B cell (primary cell): ENCODE measurements at regions not wholly inside any gene's neighbourhood (a gene's known extent, or its start where the extent isn't known, plus 50 kb on each side); places are given as distances from the start of the nearest gene placed in this dataset.

Experiments
- ATAC-seq: fragments of 200-7000 bp; cut with Tn5 transposase; one replicate; pipeline ENCODE4 v1.10.0; 2021; ENCODE audit warnings: low read depth, mild to moderate bottlenecking, moderate number of reproducible peaks, moderate library complexity
- CTCF ChIA-PET: fragments of 350-600 bp; sonication (Branson Sonifier 250); formaldehyde crosslinking; loops from one replicate; lab custom pipeline; 2021; ENCODE audit warnings: antibody characterized with exemption, inconsistent platforms; lab: Charles Lee
- POLR2A ChIA-PET: fragments of 350-600 bp; sonication (Branson Sonifier 250); formaldehyde crosslinking; loops from one replicate; lab custom pipeline; 2021; ENCODE audit warnings: antibody characterized with exemption; lab: Charles Lee
- DNase-seq: peaks from one replicate; pipeline ENCODE4 v3.0.0; 2013
- H2AFZ ChIP-seq: 2 replicates; pipeline ENCODE4 v1.6.1; 2012; ENCODE audit warnings: mild to moderate bottlenecking, low read depth, low read length; ENCODE audit not compliant: insufficient read depth, poor library complexity, severe bottlenecking
- H3K27ac ChIP-seq, 2 donors: 1 replicate in 1 of 2; 2 replicates in 1 of 2; pipeline ENCODE4 v1.5.1; 2012 to 2013; ENCODE audit warnings: low read length in 2 of 2, mild to moderate bottlenecking in 2 of 2, moderate library complexity in 1 of 2
- H3K27me3 ChIP-seq, 4 experiments: fragments of 200-600 bp in 1 of 4; sonication (generic) in 1 of 4; replicated peaks in 1 of 4; 1 replicate in 2 of 4; 2 replicates in 2 of 4; pipeline versions ENCODE4 v1.6.1 to v1.7.0; 2013 to 2016; ENCODE audit warnings: low read length in 3 of 4, mild to moderate bottlenecking in 2 of 4, mixed read lengths in 1 of 4, moderate library complexity in 1 of 4; ENCODE audit not compliant: insufficient read depth in 4 of 4, control insufficient read depth in 3 of 4; ENCODE audit errors: control extremely low read depth in 1 of 4
- H3K36me3 ChIP-seq, 2 experiments: replicated peaks in 1 of 2; 1 replicate in 1 of 2; 2 replicates in 1 of 2; pipeline versions ENCODE4 v1.6.1 to v1.7.1; 2013; ENCODE audit warnings: low read length in 1 of 2; ENCODE audit not compliant: insufficient read depth in 2 of 2, control insufficient read depth in 1 of 2; ENCODE audit errors: control extremely low read depth in 1 of 2, extremely low read depth in 1 of 2
- H3K4me1 ChIP-seq, 2 donors: fragments of 200-600 bp in 1 of 2; sonication (generic) in 1 of 2; 1 replicate in 1 of 2; 2 replicates in 1 of 2; pipeline versions ENCODE4 v1.5.1 to v1.6.1; 2013 to 2017; ENCODE audit warnings: low read length in 2 of 2; ENCODE audit not compliant: control insufficient read depth in 2 of 2, insufficient read depth in 2 of 2
- H3K4me2 ChIP-seq: replicated peaks from 2 replicates; pipeline ENCODE3; 2012; ENCODE audit warnings: mild to moderate bottlenecking, low read depth, low read length; ENCODE audit not compliant: poor library complexity, severe bottlenecking
- H3K4me3 ChIP-seq, 5 experiments: fragments of 200-600 bp in 1 of 5; sonication (generic) in 1 of 5; 1 replicate in 3 of 5; 2 replicates in 2 of 5; pipeline versions ENCODE4 v1.5.1 to v1.7.0; 2011 to 2016; ENCODE audit warnings: low read length in 4 of 5, mild to moderate bottlenecking in 4 of 5, low read depth in 2 of 5, control low read depth in 1 of 5, moderate library complexity in 1 of 5; ENCODE audit not compliant: insufficient read depth in 1 of 5; ENCODE audit errors: control extremely low read depth in 1 of 5, extremely low read depth in 1 of 5
- H3K79me2 ChIP-seq: fragments of 200-600 bp; sonication (generic); one replicate; pipeline ENCODE4 v1.6.0; 2016; ENCODE audit warnings: low read length; ENCODE audit not compliant: control insufficient read depth, insufficient read depth
- H3K9ac ChIP-seq: fragments of 200-600 bp; sonication (generic); 2 replicates; pipeline ENCODE4 v1.6.1; 2017; ENCODE audit warnings: mild to moderate bottlenecking, low read length, moderate library complexity
- H3K9me3 ChIP-seq, 3 donors: one replicate each; pipeline versions ENCODE4 v1.6.1 to v1.7.1; 2013; ENCODE audit warnings: low read length in 2 of 3; ENCODE audit not compliant: control insufficient read depth in 2 of 3, insufficient read depth in 1 of 3; ENCODE audit errors: control extremely low read depth in 1 of 3
- H4K20me1 ChIP-seq: 2 replicates; pipeline ENCODE4 v1.6.0; 2012; ENCODE audit warnings: mild to moderate bottlenecking, low read length; ENCODE audit not compliant: insufficient read depth, control insufficient read depth, poor library complexity, severe bottlenecking
- H3K27ac Mint-ChIP-seq: one replicate; pipeline ENCODE4 v1.8.0; 2021; ENCODE audit warnings: mixed read lengths
- H3K27me3 Mint-ChIP-seq: one replicate; pipeline ENCODE4 v1.8.0; 2021; ENCODE audit warnings: mixed read lengths
- H3K4me1 Mint-ChIP-seq: one replicate; pipeline ENCODE4 v1.8.0; 2021; ENCODE audit warnings: mixed read lengths
- H3K4me3 Mint-ChIP-seq: one replicate; pipeline ENCODE4 v1.8.0; 2021; ENCODE audit warnings: mixed read lengths
- H3K9me3 Mint-ChIP-seq: one replicate; pipeline ENCODE4 v1.8.0; 2022; ENCODE audit warnings: mixed read lengths; ENCODE audit not compliant: insufficient read depth
- EZH2 ChIP-seq: IDR thresholded peaks from 2 replicates; pipeline ENCODE4 v1.6.1; 2012; ENCODE audit warnings: borderline replicate concordance, low read depth, mild to moderate bottlenecking, moderate library complexity, low read length; ENCODE audit not compliant: insufficient read depth, poor library complexity, severe bottlenecking
- WGBS: methylation state at CpG from one replicate; pipeline ENCODE4 v1.1.5; 2013; ENCODE audit warnings: missing lambda C conversion rate; ENCODE audit not compliant: insufficient coverage; 5-methylcytosine and 5-hydroxymethylcytosine counted together
- intact Hi-C: fragments of 100-400 bp; cut with micrococcal nuclease; formaldehyde crosslinking; loops from one replicate; pipeline ENCODE4 v1.10.0; 2022
- TF ChIP-seq, protein P1 (sequence below): fragments of 200-600 bp; IDR thresholded peaks from one replicate; pipeline ENCODE4 v1.8.0; 2022; ENCODE audit warnings: antibody characterized with exemption, mild to moderate bottlenecking

GRCh38 chr2:239512054-239512453, 111.2 kb upstream of the HDAC4 start:
- Histone ChIP-seq H3K27ac (no peak overlapping the region), H3K4me1 (no peaks in the 10 kb centered on the region), H3K79me2 (no peaks in the 10 kb centered on the region), H3K4me3 (no peak overlapping the region), H4K20me1 (no peaks in the 10 kb centered on the region), H3K9ac (no peak overlapping the region), H3K9me3 (peaks cover 0 to 10% (median 0%) of the 10 kb centered on the region in 3 donors), H3K36me3 (no peaks in the 10 kb centered on the region), H3K27me3 (peaks cover 0 to 2% (median 0%) of the 10 kb centered on the region in 4 experiments), H3K4me2 (no peak overlapping the region), H2AFZ (no peak overlapping the region)
- Mint-ChIP-seq H3K4me1 (no peaks in the 10 kb centered on the region), H3K27me3 (no peaks in the 10 kb centered on the region), H3K9me3 (no peaks in the 10 kb centered on the region), H3K4me3 (no peak overlapping the region), H3K27ac (no peak overlapping the region)
- ATAC-seq = no peak
- POLR2A ChIA-PET = no interaction called here
- WGBS = 79% methylated on average over 6 of the region's 9 CpGs
- CTCF ChIA-PET = interaction anchor here (0.7 kb wide), 1 partner anchor 415 kb away, joined by 3 read pairs; no protein-coding TSS in a partner anchor
- intact Hi-C loops = no loop called here
- DNase-seq = no peak
- TF ChIP-seq, protein P1, sequence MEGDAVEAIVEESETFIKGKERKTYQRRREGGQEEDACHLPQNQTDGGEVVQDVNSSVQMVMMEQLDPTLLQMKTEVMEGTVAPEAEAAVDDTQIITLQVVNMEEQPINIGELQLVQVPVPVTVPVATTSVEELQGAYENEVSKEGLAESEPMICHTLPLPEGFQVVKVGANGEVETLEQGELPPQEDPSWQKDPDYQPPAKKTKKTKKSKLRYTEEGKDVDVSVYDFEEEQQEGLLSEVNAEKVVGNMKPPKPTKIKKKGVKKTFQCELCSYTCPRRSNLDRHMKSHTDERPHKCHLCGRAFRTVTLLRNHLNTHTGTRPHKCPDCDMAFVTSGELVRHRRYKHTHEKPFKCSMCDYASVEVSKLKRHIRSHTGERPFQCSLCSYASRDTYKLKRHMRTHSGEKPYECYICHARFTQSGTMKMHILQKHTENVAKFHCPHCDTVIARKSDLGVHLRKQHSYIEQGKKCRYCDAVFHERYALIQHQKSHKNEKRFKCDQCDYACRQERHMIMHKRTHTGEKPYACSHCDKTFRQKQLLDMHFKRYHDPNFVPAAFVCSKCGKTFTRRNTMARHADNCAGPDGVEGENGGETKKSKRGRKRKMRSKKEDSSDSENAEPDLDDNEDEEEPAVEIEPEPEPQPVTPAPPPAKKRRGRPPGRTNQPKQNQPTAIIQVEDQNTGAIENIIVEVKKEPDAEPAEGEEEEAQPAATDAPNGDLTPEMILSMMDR = no peak
- TF ChIP-seq EZH2 = no peak

DNA sequence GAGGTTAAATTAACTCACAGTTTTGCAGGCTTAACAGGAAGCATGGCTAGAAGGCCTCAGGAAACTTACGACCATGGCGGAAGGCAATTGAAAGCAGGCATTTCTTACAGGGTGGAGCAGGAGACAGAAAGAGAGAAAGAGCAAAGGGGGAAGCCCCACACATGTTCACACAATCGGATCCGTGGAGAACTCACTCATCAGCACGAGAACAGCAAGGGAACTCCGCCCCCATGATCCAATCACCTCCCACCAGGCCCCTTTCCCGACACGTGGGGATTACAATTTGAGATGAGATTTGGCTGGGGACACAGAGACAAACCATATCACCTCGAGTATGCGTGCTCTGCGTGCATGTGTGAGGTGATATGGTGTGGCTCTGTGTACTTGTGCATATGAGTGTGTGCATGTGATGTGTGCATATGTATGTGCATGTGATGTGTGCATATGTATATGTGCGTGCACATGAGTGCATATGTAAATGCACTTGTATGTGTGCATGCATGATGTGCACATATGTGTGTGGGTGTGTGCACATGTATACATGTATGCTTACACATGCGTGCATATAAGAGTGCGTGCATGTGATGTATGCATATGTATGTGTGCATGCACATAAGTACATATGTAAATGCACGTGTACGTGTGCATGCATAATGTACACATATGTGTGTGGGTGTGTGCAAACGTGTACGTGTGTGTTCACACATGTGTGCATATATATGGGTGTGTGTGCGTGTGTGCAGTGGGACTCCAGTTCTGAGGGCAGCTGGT, 108.7 kb upstream of the HDAC4 start:
- ChIA-PET CTCF (no interaction called here), POLR2A (no interaction called here)
- H3K9me3 ChIP-seq = peaks cover 0 to 10% (median 0%) of the 10 kb centered on the region in 3 donors
- Mint-ChIP-seq H3K27ac (no peak overlapping the region), H3K4me1 (no peaks in the 10 kb centered on the region), H3K27me3 (no peaks in the 10 kb centered on the region), H3K4me3 (no peak overlapping the region), H3K9me3 (no peaks in the 10 kb centered on the region)
- ATAC-seq (no peak), DNase-seq (no peak)
- no peaks in the 10 kb centered on the region for H4K20me1 ChIP-seq
- H3K4me2 ChIP-seq = no peak overlapping the region
- no peaks in the 10 kb centered on the region for H3K4me1 ChIP-seq
- H3K36me3 ChIP-seq = no peaks in the 10 kb centered on the region
- no peak overlapping the region for H3K4me3 ChIP-seq
- no peak overlapping the region for H3K27ac ChIP-seq
- no peak overlapping the region for H2AFZ ChIP-seq
- no peak for TF ChIP-seq EZH2
- TF ChIP-seq, protein P1 = no peak
- no peaks in the 10 kb centered on the region for H3K79me2 ChIP-seq
- H3K9ac ChIP-seq = no peak overlapping the region
- peaks cover 0 to 2% (median 0%) of the 10 kb centered on the region in 4 experiments for H3K27me3 ChIP-seq
- intact Hi-C loops = no loop called here
- 83% methylated on average over 13 of the region's 19 CpGs for WGBS
